BLaER1 treated with 17β-estradiol and CSF1 and Interleukin-3, amounts not matched to agents 10 nM and 100 nM (cell line): ENCODE measurements at regions not wholly inside any gene's neighbourhood (a gene's known extent, or its start where the extent isn't known, plus 50 kb on each side); places are given as distances from the start of the nearest gene placed in this dataset.

Source experiments
- H3K27ac ChIP-seq, 11 experiments: shearing (Covaris generic); formaldehyde crosslinking; 2 replicates each; pipeline ENCODE4 v1.8.1; 2022
- H3K27me3 ChIP-seq, 11 experiments: shearing (Covaris generic); formaldehyde crosslinking; 2 replicates each; pipeline ENCODE4 v1.8.1; 2022
- H3K36me3 ChIP-seq, 11 experiments: shearing (Covaris generic); formaldehyde crosslinking; 2 replicates each; pipeline ENCODE4 v1.8.1; 2022
- H3K4me1 ChIP-seq, 10 experiments: shearing (Covaris generic); formaldehyde crosslinking; 2 replicates each; pipeline ENCODE4 v1.8.1; 2022
- H3K4me2 ChIP-seq, 11 experiments: shearing (Covaris generic); formaldehyde crosslinking; 2 replicates each; pipeline ENCODE4 v1.8.1; 2022
- H3K4me3 ChIP-seq, 10 experiments: shearing (Covaris generic); formaldehyde crosslinking; 2 replicates each; pipeline ENCODE4 v1.8.1; 2022
- H3K9ac ChIP-seq, 11 experiments: shearing (Covaris generic); formaldehyde crosslinking; 2 replicates each; pipeline ENCODE4 v1.8.1; 2022
- H3K9me3 ChIP-seq, 11 experiments: shearing (Covaris generic); formaldehyde crosslinking; replicated peaks in 1 of 11; 2 replicates each; pipeline ENCODE4 v1.8.1; 2022
- H4K20me1 ChIP-seq, 11 experiments: shearing (Covaris generic); formaldehyde crosslinking; 2 replicates each; pipeline ENCODE4 v1.8.1; 2022
- Cebpa-rat ChIP-seq, 11 experiments: shearing (Covaris generic); IDR thresholded peaks; 2 replicates each; pipeline ENCODE4 v1.8.1; 2022

GRCh38 chr11:42598341-42598740, 713.5 kb upstream of the API5 start:
- Histone ChIP-seq H3K4me3 (no peak overlapping the region), H3K36me3 (no peaks in the 10 kb centered on the region), H3K27me3 (no peaks in the 10 kb centered on the region), H3K4me1 (no peaks in the 10 kb centered on the region), H3K27ac (no peak overlapping the region), H3K9me3 (no peaks in the 10 kb centered on the region), H3K9ac (no peak overlapping the region), H4K20me1 (no peaks in the 10 kb centered on the region), H3K4me2 (no peak overlapping the region)
- TF ChIP-seq Cebpa-rat (IDR thresholded peaks at IDR 0.05) = no peak

GRCh38 chr11:42620796-42621195, 691.0 kb upstream of the API5 start:
- no peaks in the 10 kb centered on the region for H3K36me3 ChIP-seq
- H4K20me1 ChIP-seq = no peaks in the 10 kb centered on the region
- H3K4me2 ChIP-seq = no peak overlapping the region
- TF ChIP-seq Cebpa-rat (IDR thresholded peaks at IDR 0.05) = no peak
- no peak overlapping the region for H3K9ac ChIP-seq
- no peaks in the 10 kb centered on the region for H3K27me3 ChIP-seq
- H3K9me3 ChIP-seq = no peaks in the 10 kb centered on the region
- no peak overlapping the region for H3K4me3 ChIP-seq
- no peak overlapping the region for H3K27ac ChIP-seq
- no peaks in the 10 kb centered on the region for H3K4me1 ChIP-seq

GRCh38 chr11:42625757-42626665, 685.8 kb upstream of the API5 start:
- no peak for TF ChIP-seq Cebpa-rat (IDR thresholded peaks at IDR 0.05)
- Histone ChIP-seq H4K20me1 (no peaks in the 10 kb centered on the region), H3K27ac (no peak overlapping the region), H3K9ac (no peak overlapping the region), H3K9me3 (no peaks in the 10 kb centered on the region), H3K36me3 (no peaks in the 10 kb centered on the region), H3K27me3 (no peaks in the 10 kb centered on the region), H3K4me1 (no peaks in the 10 kb centered on the region), H3K4me3 (no peak overlapping the region), H3K4me2 (no peak overlapping the region)

- no peak overlapping the region for H3K9ac ChIP-seq
- no peaks in the 10 kb centered on the region for H3K9me3 ChIP-seq
- H4K20me1 ChIP-seq = no peaks in the 10 kb centered on the region
- no peaks in the 10 kb centered on the region for H3K36me3 ChIP-seq
- H3K4me3 ChIP-seq = no peak overlapping the region
- no peaks in the 10 kb centered on the region for H3K27me3 ChIP-seq
- TF ChIP-seq Cebpa-rat (IDR thresholded peaks at IDR 0.05) = no peak
- H3K4me1 ChIP-seq = no peaks in the 10 kb centered on the region
- H3K4me2 ChIP-seq = no peak overlapping the region
- no peak overlapping the region for H3K27ac ChIP-seq
Observed at GRCh38 chr11:42631220-42631843, 680.5 kb upstream of the API5 start.

- no peaks in the 10 kb centered on the region for H4K20me1 ChIP-seq
- no peak overlapping the region for H3K4me3 ChIP-seq
- H3K36me3 ChIP-seq = no peaks in the 10 kb centered on the region
- no peak overlapping the region for H3K27ac ChIP-seq
- no peak overlapping the region for H3K9ac ChIP-seq
- TF ChIP-seq Cebpa-rat (IDR thresholded peaks at IDR 0.05) = no peak
- H3K4me1 ChIP-seq = peaks cover 0 to 5% (median 0%) of the 10 kb centered on the region in 10 experiments; a peak in 2 of 20 replicates
- H3K27me3 ChIP-seq = no peaks in the 10 kb centered on the region
- H3K9me3 ChIP-seq = no peaks in the 10 kb centered on the region
- H3K4me2 ChIP-seq = no peak overlapping the region
Observed at GRCh38 chr11:42646959-42647358, 664.8 kb upstream of the API5 start.

- Histone ChIP-seq H3K4me1 (no peaks in the 10 kb centered on the region), H3K4me2 (no peak overlapping the region), H3K4me3 (no peak overlapping the region), H3K27me3 (no peaks in the 10 kb centered on the region), H3K9ac (no peak overlapping the region), H3K9me3 (no peaks in the 10 kb centered on the region), H3K36me3 (no peaks in the 10 kb centered on the region), H3K27ac (no peak overlapping the region), H4K20me1 (no peaks in the 10 kb centered on the region)
- no peak for TF ChIP-seq Cebpa-rat (IDR thresholded peaks at IDR 0.05)
Observed at GRCh38 chr11:42647993-42648392, 663.8 kb upstream of the API5 start.

GRCh38 chr11:42651621-42652020, 660.2 kb upstream of the API5 start:
- H3K36me3 ChIP-seq = no peaks in the 10 kb centered on the region
- no peaks in the 10 kb centered on the region for H3K4me1 ChIP-seq
- H3K4me3 ChIP-seq = no peak overlapping the region
- H3K27ac ChIP-seq = no peak overlapping the region
- no peak for TF ChIP-seq Cebpa-rat (IDR thresholded peaks at IDR 0.05)
- H3K9ac ChIP-seq = no peak overlapping the region
- no peaks in the 10 kb centered on the region for H4K20me1 ChIP-seq
- no peaks in the 10 kb centered on the region for H3K9me3 ChIP-seq
- H3K4me2 ChIP-seq = no peak overlapping the region
- no peaks in the 10 kb centered on the region for H3K27me3 ChIP-seq

- Histone ChIP-seq H3K9me3 (no peaks in the 10 kb centered on the region), H3K9ac (no peak overlapping the region), H3K27me3 (no peaks in the 10 kb centered on the region), H3K4me2 (no peak overlapping the region), H3K4me3 (no peak overlapping the region), H3K36me3 (no peaks in the 10 kb centered on the region), H3K4me1 (no peaks in the 10 kb centered on the region), H4K20me1 (no peaks in the 10 kb centered on the region), H3K27ac (no peak overlapping the region)
- TF ChIP-seq Cebpa-rat (IDR thresholded peaks at IDR 0.05) = no peak
Observed at GRCh38 chr11:42657169-42657568, 654.6 kb upstream of the API5 start.

GRCh38 chr11:42661942-42662341, 649.9 kb upstream of the API5 start:
- H3K4me3 ChIP-seq = no peak overlapping the region
- no peaks in the 10 kb centered on the region for H3K36me3 ChIP-seq
- no peak overlapping the region for H3K27ac ChIP-seq
- no peaks in the 10 kb centered on the region for H3K9me3 ChIP-seq
- H3K4me1 ChIP-seq = no peaks in the 10 kb centered on the region
- no peaks in the 10 kb centered on the region for H3K27me3 ChIP-seq
- no peaks in the 10 kb centered on the region for H4K20me1 ChIP-seq
- no peak overlapping the region for H3K4me2 ChIP-seq
- H3K9ac ChIP-seq = no peak overlapping the region
- no peak for TF ChIP-seq Cebpa-rat (IDR thresholded peaks at IDR 0.05)
